ENCODE measurements at regions not wholly inside any gene's neighbourhood (a gene's known extent, or its start where the extent isn't known, plus 50 kb on each side); places are given as distances from the start of the nearest gene placed in this dataset.

- TF ChIP-seq TCF12 (IDR thresholded peaks at IDR 0.05; ENCODE audit: low read depth, low read length) (no peak), BCL11A (IDR thresholded peaks at IDR 0.05; ENCODE audit: low read depth in 2 of 2, low read length in 2 of 2) (no peak), KDM5A (IDR thresholded peaks at IDR 0.05; ENCODE audit: low read length) (no peak), SIRT6 (IDR thresholded peaks at IDR 0.05; ENCODE audit: low read length) (no peak), TBP (IDR thresholded peaks at IDR 0.05; ENCODE audit: low read depth, low read length) (no peak), ZNF274 (IDR thresholded peaks at IDR 0.05; ENCODE audit: borderline replicate concordance, extremely low read depth, low read length) (no peak), E2F6 (IDR thresholded peaks at IDR 0.05) (no peak)
Observed at GRCh38 chr5:2272039-2272438, 389.3 kb upstream of the IRX4 start (continued).

Data from H1 (cell line).